CD14-positive monocyte (primary cell): ENCODE measurements at regions not wholly inside any gene's neighbourhood (a gene's known extent, or its start where the extent isn't known, plus 50 kb on each side); places are given as distances from the start of the nearest gene placed in this dataset.

Experiments used
- DNase-seq, 3 donors: peaks; one replicate each; pipeline ENCODE4 v3.0.0-alpha.2; 2011 to 2022
- H2AFZ ChIP-seq: 2 replicates; pipeline ENCODE4 v1.6.0; 2012; ENCODE audit warnings: mild to moderate bottlenecking, low read depth, low read length, inconsistent platforms; ENCODE audit not compliant: insufficient read depth, poor library complexity, severe bottlenecking
- H3K27ac ChIP-seq, 2 donors: 1 replicate in 1 of 2; 2 replicates in 1 of 2; pipeline ENCODE4 v1.5.1; 2012 to 2013; ENCODE audit warnings: low read length in 2 of 2, control low read depth in 1 of 2, inconsistent platforms in 1 of 2, low read depth in 1 of 2, mild to moderate bottlenecking in 1 of 2
- H3K27me3 ChIP-seq, 2 donors: one replicate each; pipeline versions ENCODE4 v1.6.0 to v1.6.1; 2011 to 2013; ENCODE audit warnings: low read length in 2 of 2; ENCODE audit not compliant: control insufficient read depth in 2 of 2, insufficient read depth in 2 of 2
- H3K36me3 ChIP-seq, 2 donors: replicated peaks in 1 of 2; 1 replicate in 1 of 2; 2 replicates in 1 of 2; pipeline versions ENCODE4 v1.5.1 to v1.6.1; 2012 to 2013; ENCODE audit warnings: low read length in 2 of 2, control low read depth in 1 of 2, inconsistent platforms in 1 of 2, mild to moderate bottlenecking in 1 of 2; ENCODE audit not compliant: insufficient read depth in 2 of 2, control insufficient read depth in 1 of 2
- H3K4me1 ChIP-seq, 2 donors: 1 replicate in 1 of 2; 2 replicates in 1 of 2; pipeline versions ENCODE4 v1.5.1 to v1.6.1; 2012 to 2013; ENCODE audit warnings: low read length in 2 of 2, control low read depth in 1 of 2, inconsistent platforms in 1 of 2, mild to moderate bottlenecking in 1 of 2, moderate library complexity in 1 of 2; ENCODE audit not compliant: insufficient read depth in 2 of 2, control insufficient read depth in 1 of 2
- H3K4me2 ChIP-seq: replicated peaks from 2 replicates; pipeline ENCODE3; 2012; ENCODE audit warnings: low read length, moderate library complexity, mild to moderate bottlenecking; ENCODE audit not compliant: poor library complexity, severe bottlenecking; ENCODE audit errors: extremely low read depth
- H3K4me3 ChIP-seq, 3 experiments: fragments of 200-600 bp in 1 of 3; sonication (generic) in 1 of 3; replicated peaks in 1 of 3; 1 replicate in 2 of 3; 2 replicates in 1 of 3; pipeline ENCODE4 v1.5.1; 2011 to 2013; ENCODE audit warnings: low read length in 3 of 3, mild to moderate bottlenecking in 3 of 3, control low read depth in 2 of 3, low read depth in 2 of 3, inconsistent platforms in 1 of 3, moderate library complexity in 1 of 3
- H3K79me2 ChIP-seq: 2 replicates; pipeline ENCODE4 v1.6.0; 2012; ENCODE audit warnings: mild to moderate bottlenecking, control low read depth, inconsistent platforms, low read length, moderate library complexity; ENCODE audit not compliant: insufficient read depth
- H3K9ac ChIP-seq: 2 replicates; pipeline ENCODE4 v1.6.0; 2017; ENCODE audit warnings: low read length, mild to moderate bottlenecking; ENCODE audit not compliant: insufficient read depth, poor library complexity, severe bottlenecking
- H3K9me3 ChIP-seq, 2 donors: replicated peaks in 1 of 2; 1 replicate in 1 of 2; 2 replicates in 1 of 2; pipeline versions ENCODE4 v1.5.1 to v1.6.1; 2012 to 2013; ENCODE audit warnings: low read length in 2 of 2, control low read depth in 1 of 2; ENCODE audit not compliant: control insufficient read depth in 1 of 2, insufficient read depth in 1 of 2
- H4K20me1 ChIP-seq: 2 replicates; pipeline ENCODE4 v1.6.0; 2012; ENCODE audit warnings: mild to moderate bottlenecking, low read length, control low read depth, moderate library complexity; ENCODE audit not compliant: insufficient read depth
- H3K27ac Mint-ChIP-seq, 7 donors: one replicate each; pipeline ENCODE4 v1.8.0; 2020; ENCODE audit warnings: mild to moderate bottlenecking in 7 of 7, mixed read lengths in 7 of 7, moderate library complexity in 6 of 7, inconsistent platforms in 2 of 7
- H3K27me3 Mint-ChIP-seq, 3 donors: one replicate each; pipeline ENCODE4 v1.8.0; 2021 to 2022; ENCODE audit warnings: low read depth in 3 of 3, mild to moderate bottlenecking in 3 of 3, mixed read lengths in 3 of 3, moderate library complexity in 3 of 3, inconsistent platforms in 1 of 3
- H3K36me3 Mint-ChIP-seq, 2 donors: one replicate each; pipeline ENCODE4 v1.8.0; 2020; ENCODE audit warnings: mixed read lengths in 2 of 2, inconsistent platforms in 1 of 2, mild to moderate bottlenecking in 1 of 2
- H3K4me1 Mint-ChIP-seq: one replicate; pipeline ENCODE4 v1.8.0; 2020; ENCODE audit warnings: mild to moderate bottlenecking, mixed read lengths
- H3K4me3 Mint-ChIP-seq, 2 donors: one replicate each; pipeline ENCODE4 v1.8.0; 2020; ENCODE audit warnings: mild to moderate bottlenecking in 2 of 2, mixed read lengths in 2 of 2, moderate library complexity in 1 of 2
- H3K9me3 Mint-ChIP-seq, 7 donors: one replicate each; pipeline ENCODE4 v1.8.0; 2020 to 2022; ENCODE audit warnings: mixed read lengths in 7 of 7, mild to moderate bottlenecking in 6 of 7, moderate library complexity in 6 of 7, inconsistent platforms in 2 of 7
- WGBS: methylation state at CpG from one replicate; pipeline ENCODE4 v1.1.5; 2013; ENCODE audit warnings: missing lambda C conversion rate; ENCODE audit not compliant: insufficient coverage; 5-methylcytosine and 5-hydroxymethylcytosine counted together
- intact Hi-C, 2 donors: fragments of 100-400 bp; cut with micrococcal nuclease; formaldehyde crosslinking; loops; one replicate each; pipeline versions ENCODE4 v1.15.0 to v1.15.1; 2023
- TF ChIP-seq, protein P1 (sequence below): fragments of 200-600 bp; IDR thresholded peaks from one replicate; pipeline ENCODE4 v1.8.0; 2022; ENCODE audit warnings: antibody characterized with exemption, mild to moderate bottlenecking

DNA sequence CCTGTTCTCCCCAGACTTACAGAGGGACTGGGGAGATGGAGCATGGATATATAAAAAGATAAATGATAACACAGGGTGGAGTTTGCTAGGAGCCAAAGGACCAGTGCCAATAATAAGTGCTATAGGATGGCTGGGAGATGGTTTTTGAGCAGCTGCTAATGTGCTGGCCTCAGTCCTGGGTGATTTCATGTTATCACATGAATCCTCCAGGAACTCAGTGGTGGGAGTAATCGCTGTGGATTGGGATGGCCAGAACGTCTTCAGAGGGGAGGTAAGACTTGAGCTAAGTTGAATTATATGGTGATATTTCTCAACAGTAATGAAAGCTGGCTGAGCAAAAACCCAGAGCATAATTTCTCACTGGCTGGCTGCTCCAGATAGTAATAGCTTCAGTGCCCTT lies 441.4 kb downstream of the SLC4A3 start:
- Mint-ChIP-seq H3K36me3 (no peaks in the 10 kb centered on the region), H3K4me1 (no peaks in the 10 kb centered on the region), H3K27me3 (peaks cover 0 to 2% (median 0%) of the 10 kb centered on the region in 3 donors), H3K9me3 (peaks cover 0 to 2% (median 0%) of the 10 kb centered on the region in 7 donors), H3K27ac (no peak overlapping the region), H3K4me3 (no peak overlapping the region)
- H3K27ac ChIP-seq: no peak overlapping the region
- DNase-seq: no peak
- H3K9me3 ChIP-seq: no peaks in the 10 kb centered on the region
- H3K4me3 ChIP-seq: no peak overlapping the region
- no peaks in the 10 kb centered on the region for H3K27me3 ChIP-seq
- H3K9ac ChIP-seq: no peak overlapping the region
- H3K36me3 ChIP-seq: no peaks in the 10 kb centered on the region
- H3K4me2 ChIP-seq: no peak overlapping the region
- no peaks in the 10 kb centered on the region for H4K20me1 ChIP-seq
- H3K4me1 ChIP-seq: no peaks in the 10 kb centered on the region
- intact Hi-C loops: no loop called here
- no peaks in the 10 kb centered on the region for H3K79me2 ChIP-seq
- 80% methylated on average over 2 of the region's 2 CpGs for WGBS
- TF ChIP-seq, protein P1, sequence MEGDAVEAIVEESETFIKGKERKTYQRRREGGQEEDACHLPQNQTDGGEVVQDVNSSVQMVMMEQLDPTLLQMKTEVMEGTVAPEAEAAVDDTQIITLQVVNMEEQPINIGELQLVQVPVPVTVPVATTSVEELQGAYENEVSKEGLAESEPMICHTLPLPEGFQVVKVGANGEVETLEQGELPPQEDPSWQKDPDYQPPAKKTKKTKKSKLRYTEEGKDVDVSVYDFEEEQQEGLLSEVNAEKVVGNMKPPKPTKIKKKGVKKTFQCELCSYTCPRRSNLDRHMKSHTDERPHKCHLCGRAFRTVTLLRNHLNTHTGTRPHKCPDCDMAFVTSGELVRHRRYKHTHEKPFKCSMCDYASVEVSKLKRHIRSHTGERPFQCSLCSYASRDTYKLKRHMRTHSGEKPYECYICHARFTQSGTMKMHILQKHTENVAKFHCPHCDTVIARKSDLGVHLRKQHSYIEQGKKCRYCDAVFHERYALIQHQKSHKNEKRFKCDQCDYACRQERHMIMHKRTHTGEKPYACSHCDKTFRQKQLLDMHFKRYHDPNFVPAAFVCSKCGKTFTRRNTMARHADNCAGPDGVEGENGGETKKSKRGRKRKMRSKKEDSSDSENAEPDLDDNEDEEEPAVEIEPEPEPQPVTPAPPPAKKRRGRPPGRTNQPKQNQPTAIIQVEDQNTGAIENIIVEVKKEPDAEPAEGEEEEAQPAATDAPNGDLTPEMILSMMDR: no peak
- H2AFZ ChIP-seq: no peak overlapping the region

DNA sequence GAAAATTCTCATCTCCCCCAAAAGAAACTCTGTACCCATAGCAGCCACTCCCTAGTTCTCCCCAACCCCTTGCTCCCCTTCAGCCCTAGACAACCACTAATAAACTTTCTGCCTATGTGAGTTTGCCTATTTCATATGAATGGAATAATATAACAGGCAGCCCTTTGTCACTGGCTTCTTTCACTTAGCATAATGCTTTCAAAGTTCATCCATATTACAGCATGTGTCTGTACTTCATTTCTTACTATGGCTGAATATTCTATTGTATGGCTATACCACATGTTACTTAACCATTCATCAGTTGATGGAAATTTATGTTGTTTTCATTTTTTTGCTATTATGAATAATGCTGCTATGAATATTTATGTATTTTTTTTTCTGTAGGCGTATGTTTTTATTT lies 442.9 kb downstream of the SLC4A3 start:
- Mint-ChIP-seq H3K27me3 (peaks cover 0 to 2% (median 0%) of the 10 kb centered on the region in 3 donors), H3K27ac (no peak overlapping the region), H3K9me3 (peaks cover 0 to 4% (median 0%) of the 10 kb centered on the region in 7 donors), H3K36me3 (no peaks in the 10 kb centered on the region), H3K4me1 (no peaks in the 10 kb centered on the region), H3K4me3 (no peak overlapping the region)
- no peak overlapping the region for H3K9ac ChIP-seq
- no peak overlapping the region for H3K4me2 ChIP-seq
- DNase-seq: no peak
- no peaks in the 10 kb centered on the region for H3K9me3 ChIP-seq
- H3K79me2 ChIP-seq: no peaks in the 10 kb centered on the region
- H2AFZ ChIP-seq: no peak overlapping the region
- no peaks in the 10 kb centered on the region for H3K27me3 ChIP-seq
- H3K27ac ChIP-seq: no peak overlapping the region
- TF ChIP-seq, protein P1: no peak
- WGBS: no CpG with 5 or more reads among the region's 1 CpG
- intact Hi-C loops: no loop called here
- no peaks in the 10 kb centered on the region for H3K4me1 ChIP-seq
- no peak overlapping the region for H3K4me3 ChIP-seq
- H3K36me3 ChIP-seq: no peaks in the 10 kb centered on the region
- no peaks in the 10 kb centered on the region for H4K20me1 ChIP-seq
